ENCODE measurements at regions not wholly inside any gene's neighbourhood (a gene's known extent, or its start where the extent isn't known, plus 50 kb on each side); places are given as distances from the start of the nearest gene placed in this dataset.

GRCh38 chr3:95462161-95462560, 1352.2 kb upstream of the EPHA6 start:
- Histone ChIP-seq H3K4me2 (ENCODE audit: low read length) (no peak overlapping the region), H4K20me1 (ENCODE audit: insufficient read depth, low read length) (no peaks in the 10 kb centered on the region), H3K27ac (ENCODE audit: low read length) (no peak overlapping the region), H3K9me3 (ENCODE audit: insufficient read depth, low read length) (no peaks in the 10 kb centered on the region), H3K4me3 (ENCODE audit: low read length) (no peak overlapping the region), H3K27me3 (ENCODE audit: low read depth, low read length) (no peaks in the 10 kb centered on the region), H3K36me3 (replicated peaks; ENCODE audit: low read depth, low read length) (no peaks in the 10 kb centered on the region), H2AFZ (ENCODE audit: low read depth, low read length) (no peak overlapping the region), H3K9ac (ENCODE audit: low read length) (no peak overlapping the region), H3K79me2 (ENCODE audit: low read length) (no peaks in the 10 kb centered on the region), H3K4me1 (ENCODE audit: low read length) (no peaks in the 10 kb centered on the region)
- TF ChIP-seq EZH2phosphoT487 (IDR thresholded peaks at IDR 0.05; ENCODE audit: low read depth), result no peak

- Histone ChIP-seq H3K9me3 (ENCODE audit: insufficient read depth, low read length) (no peaks in the 10 kb centered on the region), H2AFZ (ENCODE audit: low read depth, low read length) (no peak overlapping the region), H3K4me2 (ENCODE audit: low read length) (no peak overlapping the region), H3K36me3 (replicated peaks; ENCODE audit: low read depth, low read length) (no peaks in the 10 kb centered on the region), H3K27me3 (ENCODE audit: low read depth, low read length) (no peaks in the 10 kb centered on the region), H3K27ac (ENCODE audit: low read length) (no peak overlapping the region), H3K4me1 (ENCODE audit: low read length) (no peaks in the 10 kb centered on the region), H3K9ac (ENCODE audit: low read length) (no peak overlapping the region), H3K4me3 (ENCODE audit: low read length) (no peak overlapping the region), H4K20me1 (ENCODE audit: insufficient read depth, low read length) (no peaks in the 10 kb centered on the region), H3K79me2 (ENCODE audit: low read length) (no peaks in the 10 kb centered on the region)
- TF ChIP-seq, protein P1, sequence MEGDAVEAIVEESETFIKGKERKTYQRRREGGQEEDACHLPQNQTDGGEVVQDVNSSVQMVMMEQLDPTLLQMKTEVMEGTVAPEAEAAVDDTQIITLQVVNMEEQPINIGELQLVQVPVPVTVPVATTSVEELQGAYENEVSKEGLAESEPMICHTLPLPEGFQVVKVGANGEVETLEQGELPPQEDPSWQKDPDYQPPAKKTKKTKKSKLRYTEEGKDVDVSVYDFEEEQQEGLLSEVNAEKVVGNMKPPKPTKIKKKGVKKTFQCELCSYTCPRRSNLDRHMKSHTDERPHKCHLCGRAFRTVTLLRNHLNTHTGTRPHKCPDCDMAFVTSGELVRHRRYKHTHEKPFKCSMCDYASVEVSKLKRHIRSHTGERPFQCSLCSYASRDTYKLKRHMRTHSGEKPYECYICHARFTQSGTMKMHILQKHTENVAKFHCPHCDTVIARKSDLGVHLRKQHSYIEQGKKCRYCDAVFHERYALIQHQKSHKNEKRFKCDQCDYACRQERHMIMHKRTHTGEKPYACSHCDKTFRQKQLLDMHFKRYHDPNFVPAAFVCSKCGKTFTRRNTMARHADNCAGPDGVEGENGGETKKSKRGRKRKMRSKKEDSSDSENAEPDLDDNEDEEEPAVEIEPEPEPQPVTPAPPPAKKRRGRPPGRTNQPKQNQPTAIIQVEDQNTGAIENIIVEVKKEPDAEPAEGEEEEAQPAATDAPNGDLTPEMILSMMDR (IDR thresholded peaks at IDR 0.05; ENCODE audit: low read depth, low read length), result no peak
- TF ChIP-seq EZH2phosphoT487 (IDR thresholded peaks at IDR 0.05; ENCODE audit: low read depth), result no peak
Observed at GRCh38 chr3:95464346-95464745, 1350.0 kb upstream of the EPHA6 start.

DNA sequence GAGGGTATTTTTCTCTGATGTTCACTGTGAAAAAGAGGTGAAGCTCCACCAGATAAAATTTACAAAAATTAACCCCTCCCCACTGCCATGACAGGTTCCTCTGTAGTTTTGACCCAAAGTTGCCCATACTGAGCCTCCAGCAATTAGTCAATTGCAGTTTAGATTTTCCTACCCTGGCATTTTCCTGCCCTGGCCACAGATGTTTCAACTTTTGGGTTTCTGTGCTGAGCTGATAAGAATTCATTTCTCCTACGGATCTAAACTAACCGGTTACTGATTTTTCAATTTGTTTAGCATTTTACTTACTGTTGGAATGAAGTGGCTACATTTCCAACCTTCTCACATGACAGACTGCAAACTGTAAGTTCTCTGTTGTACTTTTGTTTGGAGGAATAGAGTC, 1346.1 kb upstream of the EPHA6 start:
- Histone ChIP-seq H3K79me2 (ENCODE audit: low read length) (no peaks in the 10 kb centered on the region), H3K4me2 (ENCODE audit: low read length) (no peak overlapping the region), H4K20me1 (ENCODE audit: insufficient read depth, low read length) (no peaks in the 10 kb centered on the region), H3K4me1 (ENCODE audit: low read length) (peaks cover 4% of the 10 kb centered on the region; the same call in 1 of the 2 replicates), H3K9ac (ENCODE audit: low read length) (no peak overlapping the region), H3K4me3 (ENCODE audit: low read length) (no peak overlapping the region), H3K9me3 (ENCODE audit: insufficient read depth, low read length) (no peaks in the 10 kb centered on the region), H3K27me3 (ENCODE audit: low read depth, low read length) (no peaks in the 10 kb centered on the region), H2AFZ (ENCODE audit: low read depth, low read length) (no peak overlapping the region), H3K27ac (ENCODE audit: low read length) (no peak overlapping the region), H3K36me3 (replicated peaks; ENCODE audit: low read depth, low read length) (no peaks in the 10 kb centered on the region)
- TF ChIP-seq, protein P1 (IDR thresholded peaks at IDR 0.05; ENCODE audit: low read depth, low read length), result no peak
- TF ChIP-seq EZH2phosphoT487 (IDR thresholded peaks at IDR 0.05; ENCODE audit: low read depth), result no peak

- Histone ChIP-seq H3K9me3 (ENCODE audit: insufficient read depth, low read length) (no peaks in the 10 kb centered on the region), H3K4me1 (ENCODE audit: low read length) (peaks cover 30% of the 10 kb centered on the region), H3K79me2 (ENCODE audit: low read length) (no peaks in the 10 kb centered on the region), H3K9ac (ENCODE audit: low read length) (no peak overlapping the region), H2AFZ (ENCODE audit: low read depth, low read length) (no peak overlapping the region), H3K27ac (ENCODE audit: low read length) (no peak overlapping the region), H3K36me3 (replicated peaks; ENCODE audit: low read depth, low read length) (no peaks in the 10 kb centered on the region), H4K20me1 (ENCODE audit: insufficient read depth, low read length) (no peaks in the 10 kb centered on the region), H3K4me3 (ENCODE audit: low read length) (no peak overlapping the region), H3K27me3 (ENCODE audit: low read depth, low read length) (no peaks in the 10 kb centered on the region), H3K4me2 (ENCODE audit: low read length) (no peak overlapping the region)
- TF ChIP-seq EZH2phosphoT487 (IDR thresholded peaks at IDR 0.05; ENCODE audit: low read depth), result no peak
- TF ChIP-seq, protein P1 (IDR thresholded peaks at IDR 0.05; ENCODE audit: low read depth, low read length), result no peak
Observed at GRCh38 chr3:95474338-95474737, 1340.1 kb upstream of the EPHA6 start.

GRCh38 chr3:95476534-95476933, 1337.9 kb upstream of the EPHA6 start:
- H3K4me1 ChIP-seq (ENCODE audit: low read length), result peaks cover 30% of the 10 kb centered on the region
- TF ChIP-seq, protein P1 (IDR thresholded peaks at IDR 0.05; ENCODE audit: low read depth, low read length), result no peak
- no peak for TF ChIP-seq EZH2phosphoT487 (IDR thresholded peaks at IDR 0.05; ENCODE audit: low read depth)
- no peaks in the 10 kb centered on the region for H3K9me3 ChIP-seq (ENCODE audit: insufficient read depth, low read length)
- no peaks in the 10 kb centered on the region for H3K36me3 ChIP-seq (replicated peaks; ENCODE audit: low read depth, low read length)
- peak overlapping the region; percentile 59 for H3K27ac ChIP-seq (ENCODE audit: low read length)
- H3K79me2 ChIP-seq (ENCODE audit: low read length), result no peaks in the 10 kb centered on the region
- no peak overlapping the region for H3K9ac ChIP-seq (ENCODE audit: low read length)
- H2AFZ ChIP-seq (ENCODE audit: low read depth, low read length), result no peak overlapping the region
- H3K27me3 ChIP-seq (ENCODE audit: low read depth, low read length), result no peaks in the 10 kb centered on the region
- H4K20me1 ChIP-seq (ENCODE audit: insufficient read depth, low read length), result no peaks in the 10 kb centered on the region
- no peak overlapping the region for H3K4me3 ChIP-seq (ENCODE audit: low read length)
- H3K4me2 ChIP-seq (ENCODE audit: low read length), result peak overlapping the region; percentile 47
